H1 (cell line): ENCODE measurements at regions not wholly inside any gene's neighbourhood (a gene's known extent, or its start where the extent isn't known, plus 50 kb on each side); places are given as distances from the start of the nearest gene placed in this dataset.

Source experiments
- CTCF ChIA-PET: fragments of 300-600 bp; sonication (Branson Sonifier 250); formaldehyde crosslinking; loops from one replicate; lab custom pipeline; 2021; ENCODE audit not compliant: partially characterized antibody; lab: Charles Lee
- POLR2A ChIA-PET: fragments of 300-600 bp; sonication (Branson Sonifier 250); formaldehyde crosslinking; loops from one replicate; lab custom pipeline; 2021; ENCODE audit warnings: inconsistent platforms; ENCODE audit not compliant: partially characterized antibody; lab: Charles Lee
- DNase-seq, 2 experiments: peaks; one replicate each; pipeline versions ENCODE4 v3.0.0 to v3.0.0-alpha.2; 2010 to 2022; ENCODE audit warnings: low spot score in 2 of 2, low read depth in 1 of 2, mixed read lengths in 1 of 2
- FAIRE-seq: peaks from 2 replicates; lab custom pipeline; 2011; peaks lifted over from hg19 to GRCh38; lab: Jason Lieb, UNC
- H2AFZ ChIP-seq: 2 replicates; pipeline ENCODE4 v1.8.1; 2012; ENCODE audit warnings: low read length, inconsistent platforms
- H2AK5ac ChIP-seq: 2 replicates; pipeline ENCODE4 v1.6.1; 2013; ENCODE audit warnings: low read depth, low read length
- H2BK120ac ChIP-seq: replicated peaks from 2 replicates; pipeline ENCODE3; 2013; ENCODE audit warnings: low read depth, low read length, inconsistent platforms
- H2BK12ac ChIP-seq: 2 replicates; pipeline ENCODE4 v1.6.1; 2013; ENCODE audit warnings: low read depth, low read length
- H2BK15ac ChIP-seq: 2 replicates; pipeline ENCODE4 v1.6.1; 2013; ENCODE audit warnings: low read length
- H2BK20ac ChIP-seq: 2 replicates; pipeline ENCODE4 v1.6.1; 2013; ENCODE audit warnings: low read length
- H2BK5ac ChIP-seq: 2 replicates; pipeline ENCODE4 v1.6.1; 2013; ENCODE audit warnings: low read depth, low read length
- H3K14ac ChIP-seq: 2 replicates; pipeline ENCODE4 v1.6.1; 2013; ENCODE audit warnings: inconsistent platforms; ENCODE audit not compliant: insufficient read length
- H3K18ac ChIP-seq: 2 replicates; pipeline ENCODE4 v1.6.1; 2013; ENCODE audit warnings: low read length; ENCODE audit errors: extremely low read depth
- H3K23ac ChIP-seq: 2 replicates; pipeline ENCODE4 v1.6.1; 2013; ENCODE audit warnings: inconsistent platforms; ENCODE audit not compliant: insufficient read length
- H3K23me2 ChIP-seq: 2 replicates; pipeline ENCODE4 v1.6.1; 2013; ENCODE audit warnings: low read depth, low read length
- H3K27ac ChIP-seq: 2 replicates; pipeline ENCODE4 v1.6.1; 2011; ENCODE audit warnings: low read depth, low read length, inconsistent platforms
- H3K27me3 ChIP-seq, 4 experiments: replicated peaks in 1 of 4; 1 replicate in 1 of 4; 2 replicates in 3 of 4; pipeline versions ENCODE4 v1.6.1 to v1.8.1; 2011 to 2013; ENCODE audit warnings: low read length in 3 of 4, mild to moderate bottlenecking in 3 of 4, inconsistent platforms in 2 of 4, mixed read lengths in 2 of 4, moderate library complexity in 1 of 4; ENCODE audit not compliant: control insufficient read depth in 3 of 4, insufficient read depth in 3 of 4; ENCODE audit errors: extremely low read depth in 1 of 4
- H3K36me3 ChIP-seq, 4 experiments: 2 replicates each; pipeline versions ENCODE4 v1.6.1 to v1.8.1; 2011 to 2013; ENCODE audit warnings: mild to moderate bottlenecking in 4 of 4, low read length in 3 of 4, moderate library complexity in 2 of 4, control low read depth in 1 of 4, inconsistent platforms in 1 of 4; ENCODE audit not compliant: insufficient read depth in 4 of 4, control insufficient read depth in 2 of 4
- H3K4ac ChIP-seq: replicated peaks from 2 replicates; pipeline ENCODE3; 2013; ENCODE audit warnings: low read length, low read depth, mixed read lengths, inconsistent platforms; ENCODE audit not compliant: insufficient read length
- H3K4me1 ChIP-seq, 4 experiments: replicated peaks in 1 of 4; 1 replicate in 1 of 4; 2 replicates in 3 of 4; pipeline versions ENCODE4 v1.6.1 to v1.8.1; 2011 to 2013; ENCODE audit warnings: low read length in 3 of 4, inconsistent platforms in 2 of 4, mixed read lengths in 1 of 4; ENCODE audit not compliant: insufficient read depth in 4 of 4, control insufficient read depth in 3 of 4
- H3K4me2 ChIP-seq, 2 experiments: 2 replicates each; pipeline versions ENCODE4 v1.6.1 to v1.8.1; 2011 to 2013; ENCODE audit warnings: low read depth in 2 of 2, low read length in 2 of 2, control low read depth in 1 of 2, inconsistent platforms in 1 of 2, mild to moderate bottlenecking in 1 of 2; ENCODE audit not compliant: insufficient read depth in 1 of 2
- H3K4me3 ChIP-seq, 4 experiments: fragments of 200-600, 300-600 bp in 1 of 4; sonication (generic), shearing (Covaris generic), sonication (Bioruptor Twin) in 1 of 4; 2 replicates each; pipeline versions ENCODE4 v1.5.1 to v1.8.1; 2011 to 2016; ENCODE audit warnings: low read length in 4 of 4, low read depth in 3 of 4, control low read depth in 2 of 4, inconsistent platforms in 2 of 4, mild to moderate bottlenecking in 2 of 4, mixed read lengths in 1 of 4, moderate library complexity in 1 of 4; ENCODE audit not compliant: insufficient read depth in 2 of 4; ENCODE audit errors: extremely low read depth in 1 of 4
- H3K56ac ChIP-seq: replicated peaks from 2 replicates; pipeline ENCODE3; 2013; ENCODE audit warnings: low read depth, mild to moderate bottlenecking, mixed read lengths, low read length, inconsistent platforms; ENCODE audit not compliant: insufficient read length
- H3K79me1 ChIP-seq: 2 replicates; pipeline ENCODE4 v1.6.1; 2013; ENCODE audit warnings: low read depth, low read length, control low read depth
- H3K79me2 ChIP-seq, 2 experiments: 2 replicates each; pipeline versions ENCODE4 v1.6.1 to v1.8.1; 2012 to 2013; ENCODE audit warnings: low read length in 2 of 2, mild to moderate bottlenecking in 2 of 2, inconsistent platforms in 1 of 2; ENCODE audit not compliant: insufficient read depth in 2 of 2, control insufficient read depth in 1 of 2
- H3K9ac ChIP-seq, 4 experiments: replicated peaks in 1 of 4; 1 replicate in 1 of 4; 2 replicates in 3 of 4; pipeline versions ENCODE4 v1.6.1 to v1.8.1; 2011 to 2013; ENCODE audit warnings: low read depth in 3 of 4, low read length in 3 of 4, control low read depth in 2 of 4, mild to moderate bottlenecking in 2 of 4, moderate library complexity in 2 of 4, inconsistent platforms in 1 of 4; ENCODE audit errors: extremely low read depth in 1 of 4
- H3K9me3 ChIP-seq, 2 experiments: 2 replicates each; pipeline versions ENCODE4 v1.6.1 to v1.8.1; 2012 to 2013; ENCODE audit warnings: mild to moderate bottlenecking in 2 of 2, moderate library complexity in 2 of 2, control low read depth in 1 of 2, inconsistent platforms in 1 of 2, low read depth in 1 of 2, low read length in 1 of 2, mixed read lengths in 1 of 2; ENCODE audit not compliant: insufficient read depth in 2 of 2
- H4K20me1 ChIP-seq, 2 experiments: replicated peaks in 1 of 2; 2 replicates each; pipeline versions ENCODE3 to v1.8.1; 2011 to 2013; ENCODE audit warnings: inconsistent platforms in 2 of 2, low read length in 2 of 2, mild to moderate bottlenecking in 1 of 2; ENCODE audit not compliant: insufficient read depth in 2 of 2, control insufficient read depth in 1 of 2
- H4K5ac ChIP-seq: 2 replicates; pipeline ENCODE4 v1.6.1; 2013; ENCODE audit warnings: low read length, low read depth, mixed read lengths, inconsistent platforms; ENCODE audit not compliant: insufficient read length
- H4K8ac ChIP-seq: 2 replicates; pipeline ENCODE4 v1.8.0; 2013; ENCODE audit warnings: mild to moderate bottlenecking, moderate library complexity, low read length, inconsistent platforms; ENCODE audit not compliant: insufficient read depth; ENCODE audit errors: extremely low read depth
- H4K91ac ChIP-seq: replicated peaks from 2 replicates; pipeline ENCODE3; 2013; ENCODE audit warnings: low read length, mixed read lengths, inconsistent platforms; ENCODE audit not compliant: insufficient read length
- BACH1 ChIP-seq: IDR thresholded peaks from 2 replicates; pipeline ENCODE4 v1.6.1; 2012; ENCODE audit warnings: low read length, improper control_type of control experiment
- CBX5 ChIP-seq: fragments of 300-800, 300-1000 bp; sonication (generic); IDR thresholded peaks from 2 replicates; pipeline ENCODE4 v1.7.1; 2016; ENCODE audit warnings: antibody characterized with exemption, low read length, low read depth
- CHD1 ChIP-seq: IDR thresholded peaks from 2 replicates; pipeline ENCODE4 v1.6.1; 2012; ENCODE audit warnings: low read depth, low read length, improper control_type of control experiment
- CHD2 ChIP-seq: IDR thresholded peaks from 2 replicates; pipeline ENCODE4 v1.6.1; 2012; ENCODE audit warnings: low read length, improper control_type of control experiment
- CTBP2 ChIP-seq: IDR thresholded peaks from 2 replicates; pipeline ENCODE4 v1.7.0; 2011; ENCODE audit warnings: borderline replicate concordance, mild to moderate bottlenecking, moderate library complexity, mixed read lengths, low read length; ENCODE audit not compliant: insufficient read depth, insufficient read length
- E2F6 ChIP-seq: IDR thresholded peaks from 2 replicates; pipeline ENCODE4 v1.6.1; 2012; ENCODE audit warnings: inconsistent platforms
- FOSL1 ChIP-seq: IDR thresholded peaks from 2 replicates; pipeline ENCODE4 v1.6.1; 2011; ENCODE audit warnings: mild to moderate bottlenecking, low read depth, low read length, moderate library complexity; ENCODE audit not compliant: insufficient read depth
- POLR2AphosphoS5 ChIP-seq: IDR thresholded peaks from 2 replicates; pipeline ENCODE4 v1.6.1; 2011; ENCODE audit warnings: low read depth, low read length
- RAD21 ChIP-seq, 2 experiments: IDR thresholded peaks in 1 of 2; conservative IDR thresholded peaks in 1 of 2; 2 replicates each; pipeline ENCODE4 v1.6.1; 2011; ENCODE audit warnings: low read depth in 2 of 2, low read length in 2 of 2, improper control_type of control experiment in 1 of 2, inconsistent platforms in 1 of 2, mild to moderate bottlenecking in 1 of 2, moderate library complexity in 1 of 2
- SIX5 ChIP-seq: IDR thresholded peaks from 2 replicates; pipeline ENCODE4 v1.6.1; 2011; ENCODE audit warnings: mild to moderate bottlenecking, low read depth, low read length
- SRF ChIP-seq: IDR thresholded peaks from 2 replicates; pipeline ENCODE4 v1.6.1; 2011; ENCODE audit warnings: mild to moderate bottlenecking, low read depth, low read length, moderate library complexity
- TF ChIP-seq, protein P1 (sequence below): IDR thresholded peaks from 2 replicates; pipeline ENCODE4 v1.6.1; 2012; ENCODE audit warnings: low read length, inconsistent platforms

GRCh38 chr4:126986005-126986404, 646.8 kb upstream of the INTU start (continued):
- no peak for TF ChIP-seq SRF

- H3K9ac ChIP-seq: no peak overlapping the region
- H2BK12ac ChIP-seq: no peak overlapping the region
- DNase-seq (no peak), FAIRE-seq (no peak)
- H3K23ac ChIP-seq: no peak overlapping the region
- no peak overlapping the region for H3K4me3 ChIP-seq
- H3K79me2 ChIP-seq: no peaks in the 10 kb centered on the region
- H3K9me3 ChIP-seq: no peaks in the 10 kb centered on the region
- no peak overlapping the region for H3K27ac ChIP-seq
- H2BK120ac ChIP-seq: no peak overlapping the region
- H4K5ac ChIP-seq: no peak overlapping the region
- no peak overlapping the region for H2BK5ac ChIP-seq
- no peaks in the 10 kb centered on the region for H3K79me1 ChIP-seq
- H3K4me1 ChIP-seq: no peaks in the 10 kb centered on the region
- CTCF ChIA-PET: interaction anchor here (0.9 kb wide), 1 partner anchor 13 kb away, joined by 3 read pairs; no protein-coding TSS in a partner anchor
- H3K23me2 ChIP-seq: no peaks in the 10 kb centered on the region
- H3K14ac ChIP-seq: no peak overlapping the region
- no peak overlapping the region for H2BK15ac ChIP-seq
- H3K36me3 ChIP-seq: peaks cover 0 to 3% (median 0%) of the 10 kb centered on the region in 4 experiments; a peak in 1 of 8 replicates
- no peaks in the 10 kb centered on the region for H3K27me3 ChIP-seq
- H2AK5ac ChIP-seq: no peak overlapping the region
- no peak overlapping the region for H4K91ac ChIP-seq
- POLR2A ChIA-PET: no interaction called here
- no peak overlapping the region for H3K4me2 ChIP-seq
- H4K8ac ChIP-seq: no peak overlapping the region
- no peak overlapping the region for H3K18ac ChIP-seq
- no peak overlapping the region for H3K56ac ChIP-seq
- no peak overlapping the region for H2AFZ ChIP-seq
- H2BK20ac ChIP-seq: no peak overlapping the region
- H3K4ac ChIP-seq: no peak overlapping the region
- H4K20me1 ChIP-seq: no peaks in the 10 kb centered on the region
- TF ChIP-seq E2F6 (no peak), CTBP2 (no peak), RAD21 (IDR thresholded peaks at IDR 0.05 in 1 of 2, conservative IDR thresholded peaks at IDR 0.05 in 1 of 2; ENCODE audit: low read depth in 2 of 2, low read length in 2 of 2) (no peak), CBX5 (no peak), CHD2 (no peak), BACH1 (no peak), SIX5 (no peak), CHD1 (no peak), POLR2AphosphoS5 (no peak), FOSL1 (no peak)
- TF ChIP-seq, protein P1, sequence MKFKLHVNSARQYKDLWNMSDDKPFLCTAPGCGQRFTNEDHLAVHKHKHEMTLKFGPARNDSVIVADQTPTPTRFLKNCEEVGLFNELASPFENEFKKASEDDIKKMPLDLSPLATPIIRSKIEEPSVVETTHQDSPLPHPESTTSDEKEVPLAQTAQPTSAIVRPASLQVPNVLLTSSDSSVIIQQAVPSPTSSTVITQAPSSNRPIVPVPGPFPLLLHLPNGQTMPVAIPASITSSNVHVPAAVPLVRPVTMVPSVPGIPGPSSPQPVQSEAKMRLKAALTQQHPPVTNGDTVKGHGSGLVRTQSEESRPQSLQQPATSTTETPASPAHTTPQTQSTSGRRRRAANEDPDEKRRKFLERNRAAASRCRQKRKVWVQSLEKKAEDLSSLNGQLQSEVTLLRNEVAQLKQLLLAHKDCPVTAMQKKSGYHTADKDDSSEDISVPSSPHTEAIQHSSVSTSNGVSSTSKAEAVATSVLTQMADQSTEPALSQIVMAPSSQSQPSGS: no peak
Measured at GRCh38 chr4:126986828-126987227, 645.9 kb upstream of the INTU start.
